HG03025 (cell line): ENCODE measurements at regions not wholly inside any gene's neighbourhood (a gene's known extent, or its start where the extent isn't known, plus 50 kb on each side); places are given as distances from the start of the nearest gene placed in this dataset.
A peak's percentile ranks its signal among the peaks of the same experiment; 100 is the strongest.
"Not testable (repeated sequence)": the region's sequence is repeated elsewhere in the genome, so short reads cannot be mapped to it uniquely, and the experiment has no call there.

Source experiments
- ATAC-seq: cut with Tn5 transposase; IDR thresholded peaks from one replicate; pipeline ENCODE4 v1.9.1; 2021; ENCODE audit warnings: mild to moderate bottlenecking, moderate library complexity; ENCODE audit not compliant: unreplicated experiment, low FRiP score

GRCh38 chr21:17390569-17390968 is 122.3 kb upstream of the CXADR start:
- ATAC-seq = no peak

GRCh38 chr21:17391811-17392340 is 121.0 kb upstream of the CXADR start:
- no peak for ATAC-seq

- no peak for ATAC-seq
Measured at GRCh38 chr21:17393413-17393812, 119.4 kb upstream of the CXADR start.

GRCh38 chr21:17396948-17397347 is 115.9 kb upstream of the CXADR start:
- ATAC-seq = no peak

- ATAC-seq = no peak
Measured at GRCh38 chr21:17397703-17398102, 115.1 kb upstream of the CXADR start.

GRCh38 chr21:17398954-17399353 is 113.9 kb upstream of the CXADR start:
- ATAC-seq = not testable (repeated sequence)

- ATAC-seq = no peak
Measured at GRCh38 chr21:17402937-17403336, 109.9 kb upstream of the CXADR start.

- no peak for ATAC-seq
Measured at GRCh38 chr21:17406202-17406601, 106.6 kb upstream of the CXADR start.

- ATAC-seq = no peak
Measured at GRCh38 chr21:17414766-17415165, 98.1 kb upstream of the CXADR start.

- ATAC-seq = no peak
Measured at GRCh38 chr21:17416139-17416538, 96.7 kb upstream of the CXADR start.

- no peak for ATAC-seq
Measured at GRCh38 chr21:17422931-17423330, 89.9 kb upstream of the CXADR start.

- ATAC-seq = no peak
Measured at GRCh38 chr21:17427157-17427556, 85.7 kb upstream of the CXADR start.

- ATAC-seq = peak; percentile 81
Measured at GRCh38 chr21:17427831-17428483, 84.9 kb upstream of the CXADR start.

GRCh38 chr21:17428484-17428869 is 84.4 kb upstream of the CXADR start:
- ATAC-seq = peak; percentile 38

GRCh38 chr21:17428980-17429379 is 83.9 kb upstream of the CXADR start:
- no peak for ATAC-seq

- no peak for ATAC-seq
Measured at GRCh38 chr21:17429936-17430335, 82.9 kb upstream of the CXADR start.

GRCh38 chr21:17432732-17433057 is 80.1 kb upstream of the CXADR start:
- no peak for ATAC-seq

- no peak for ATAC-seq
Measured at GRCh38 chr21:17433730-17434129, 79.1 kb upstream of the CXADR start.

GRCh38 chr21:17435565-17436543 is 77.0 kb upstream of the CXADR start:
- no peak for ATAC-seq

- no peak for ATAC-seq
Measured at GRCh38 chr21:17436626-17437111, 76.2 kb upstream of the CXADR start.

- no peak for ATAC-seq
Measured at GRCh38 chr21:17438635-17439034, 74.2 kb upstream of the CXADR start.
